H1 (cell line): ENCODE measurements at regions not wholly inside any gene's neighbourhood (a gene's known extent, or its start where the extent isn't known, plus 50 kb on each side); places are given as distances from the start of the nearest gene placed in this dataset.
"Not testable (repeated sequence)": the region's sequence is repeated elsewhere in the genome, so short reads cannot be mapped to it uniquely, and the experiment has no call there.

ENCODE experiments used
- CTCF ChIA-PET: fragments of 300-600 bp; sonication (Branson Sonifier 250); formaldehyde crosslinking; loops from one replicate; lab custom pipeline; 2021; ENCODE audit not compliant: partially characterized antibody; lab: Charles Lee
- POLR2A ChIA-PET: fragments of 300-600 bp; sonication (Branson Sonifier 250); formaldehyde crosslinking; loops from one replicate; lab custom pipeline; 2021; ENCODE audit warnings: inconsistent platforms; ENCODE audit not compliant: partially characterized antibody; lab: Charles Lee
- DNase-seq, 2 experiments: peaks; one replicate each; pipeline versions ENCODE4 v3.0.0 to v3.0.0-alpha.2; 2010 to 2022; ENCODE audit warnings: low spot score in 2 of 2, low read depth in 1 of 2, mixed read lengths in 1 of 2
- FAIRE-seq: peaks from 2 replicates; lab custom pipeline; 2011; peaks lifted over from hg19 to GRCh38; lab: Jason Lieb, UNC
- H2AFZ ChIP-seq: 2 replicates; pipeline ENCODE4 v1.8.1; 2012; ENCODE audit warnings: low read length, inconsistent platforms
- H2AK5ac ChIP-seq: 2 replicates; pipeline ENCODE4 v1.6.1; 2013; ENCODE audit warnings: low read depth, low read length
- H2BK120ac ChIP-seq: replicated peaks from 2 replicates; pipeline ENCODE3; 2013; ENCODE audit warnings: low read depth, low read length, inconsistent platforms
- H2BK12ac ChIP-seq: 2 replicates; pipeline ENCODE4 v1.6.1; 2013; ENCODE audit warnings: low read depth, low read length
- H2BK15ac ChIP-seq: 2 replicates; pipeline ENCODE4 v1.6.1; 2013; ENCODE audit warnings: low read length
- H2BK20ac ChIP-seq: 2 replicates; pipeline ENCODE4 v1.6.1; 2013; ENCODE audit warnings: low read length
- H2BK5ac ChIP-seq: 2 replicates; pipeline ENCODE4 v1.6.1; 2013; ENCODE audit warnings: low read depth, low read length
- H3K14ac ChIP-seq: 2 replicates; pipeline ENCODE4 v1.6.1; 2013; ENCODE audit warnings: inconsistent platforms; ENCODE audit not compliant: insufficient read length
- H3K18ac ChIP-seq: 2 replicates; pipeline ENCODE4 v1.6.1; 2013; ENCODE audit warnings: low read length; ENCODE audit errors: extremely low read depth
- H3K23ac ChIP-seq: 2 replicates; pipeline ENCODE4 v1.6.1; 2013; ENCODE audit warnings: inconsistent platforms; ENCODE audit not compliant: insufficient read length
- H3K23me2 ChIP-seq: 2 replicates; pipeline ENCODE4 v1.6.1; 2013; ENCODE audit warnings: low read depth, low read length
- H3K27ac ChIP-seq: 2 replicates; pipeline ENCODE4 v1.6.1; 2011; ENCODE audit warnings: low read depth, low read length, inconsistent platforms
- H3K27me3 ChIP-seq, 4 experiments: replicated peaks in 1 of 4; 1 replicate in 1 of 4; 2 replicates in 3 of 4; pipeline versions ENCODE4 v1.6.1 to v1.8.1; 2011 to 2013; ENCODE audit warnings: low read length in 3 of 4, mild to moderate bottlenecking in 3 of 4, inconsistent platforms in 2 of 4, mixed read lengths in 2 of 4, moderate library complexity in 1 of 4; ENCODE audit not compliant: control insufficient read depth in 3 of 4, insufficient read depth in 3 of 4; ENCODE audit errors: extremely low read depth in 1 of 4
- H3K36me3 ChIP-seq, 4 experiments: 2 replicates each; pipeline versions ENCODE4 v1.6.1 to v1.8.1; 2011 to 2013; ENCODE audit warnings: mild to moderate bottlenecking in 4 of 4, low read length in 3 of 4, moderate library complexity in 2 of 4, control low read depth in 1 of 4, inconsistent platforms in 1 of 4; ENCODE audit not compliant: insufficient read depth in 4 of 4, control insufficient read depth in 2 of 4
- H3K4ac ChIP-seq: replicated peaks from 2 replicates; pipeline ENCODE3; 2013; ENCODE audit warnings: low read length, low read depth, mixed read lengths, inconsistent platforms; ENCODE audit not compliant: insufficient read length
- H3K4me1 ChIP-seq, 4 experiments: replicated peaks in 1 of 4; 1 replicate in 1 of 4; 2 replicates in 3 of 4; pipeline versions ENCODE4 v1.6.1 to v1.8.1; 2011 to 2013; ENCODE audit warnings: low read length in 3 of 4, inconsistent platforms in 2 of 4, mixed read lengths in 1 of 4; ENCODE audit not compliant: insufficient read depth in 4 of 4, control insufficient read depth in 3 of 4
- H3K4me2 ChIP-seq, 2 experiments: 2 replicates each; pipeline versions ENCODE4 v1.6.1 to v1.8.1; 2011 to 2013; ENCODE audit warnings: low read depth in 2 of 2, low read length in 2 of 2, control low read depth in 1 of 2, inconsistent platforms in 1 of 2, mild to moderate bottlenecking in 1 of 2; ENCODE audit not compliant: insufficient read depth in 1 of 2
- H3K4me3 ChIP-seq, 4 experiments: fragments of 200-600, 300-600 bp in 1 of 4; sonication (generic), shearing (Covaris generic), sonication (Bioruptor Twin) in 1 of 4; 2 replicates each; pipeline versions ENCODE4 v1.5.1 to v1.8.1; 2011 to 2016; ENCODE audit warnings: low read length in 4 of 4, low read depth in 3 of 4, control low read depth in 2 of 4, inconsistent platforms in 2 of 4, mild to moderate bottlenecking in 2 of 4, mixed read lengths in 1 of 4, moderate library complexity in 1 of 4; ENCODE audit not compliant: insufficient read depth in 2 of 4; ENCODE audit errors: extremely low read depth in 1 of 4
- H3K56ac ChIP-seq: replicated peaks from 2 replicates; pipeline ENCODE3; 2013; ENCODE audit warnings: low read depth, mild to moderate bottlenecking, mixed read lengths, low read length, inconsistent platforms; ENCODE audit not compliant: insufficient read length
- H3K79me1 ChIP-seq: 2 replicates; pipeline ENCODE4 v1.6.1; 2013; ENCODE audit warnings: low read depth, low read length, control low read depth
- H3K79me2 ChIP-seq, 2 experiments: 2 replicates each; pipeline versions ENCODE4 v1.6.1 to v1.8.1; 2012 to 2013; ENCODE audit warnings: low read length in 2 of 2, mild to moderate bottlenecking in 2 of 2, inconsistent platforms in 1 of 2; ENCODE audit not compliant: insufficient read depth in 2 of 2, control insufficient read depth in 1 of 2
- H3K9ac ChIP-seq, 4 experiments: replicated peaks in 1 of 4; 1 replicate in 1 of 4; 2 replicates in 3 of 4; pipeline versions ENCODE4 v1.6.1 to v1.8.1; 2011 to 2013; ENCODE audit warnings: low read depth in 3 of 4, low read length in 3 of 4, control low read depth in 2 of 4, mild to moderate bottlenecking in 2 of 4, moderate library complexity in 2 of 4, inconsistent platforms in 1 of 4; ENCODE audit errors: extremely low read depth in 1 of 4
- H3K9me3 ChIP-seq, 2 experiments: 2 replicates each; pipeline versions ENCODE4 v1.6.1 to v1.8.1; 2012 to 2013; ENCODE audit warnings: mild to moderate bottlenecking in 2 of 2, moderate library complexity in 2 of 2, control low read depth in 1 of 2, inconsistent platforms in 1 of 2, low read depth in 1 of 2, low read length in 1 of 2, mixed read lengths in 1 of 2; ENCODE audit not compliant: insufficient read depth in 2 of 2
- H4K20me1 ChIP-seq, 2 experiments: replicated peaks in 1 of 2; 2 replicates each; pipeline versions ENCODE3 to v1.8.1; 2011 to 2013; ENCODE audit warnings: inconsistent platforms in 2 of 2, low read length in 2 of 2, mild to moderate bottlenecking in 1 of 2; ENCODE audit not compliant: insufficient read depth in 2 of 2, control insufficient read depth in 1 of 2
- H4K5ac ChIP-seq: 2 replicates; pipeline ENCODE4 v1.6.1; 2013; ENCODE audit warnings: low read length, low read depth, mixed read lengths, inconsistent platforms; ENCODE audit not compliant: insufficient read length
- H4K8ac ChIP-seq: 2 replicates; pipeline ENCODE4 v1.8.0; 2013; ENCODE audit warnings: mild to moderate bottlenecking, moderate library complexity, low read length, inconsistent platforms; ENCODE audit not compliant: insufficient read depth; ENCODE audit errors: extremely low read depth
- H4K91ac ChIP-seq: replicated peaks from 2 replicates; pipeline ENCODE3; 2013; ENCODE audit warnings: low read length, mixed read lengths, inconsistent platforms; ENCODE audit not compliant: insufficient read length
- WGBS, 2 experiments: shearing (Covaris generic) in 1 of 2; methylation state at CpG; one replicate each; pipeline versions ENCODE4 v1.1.6 to v1.1.7; 2013 to 2015; ENCODE audit warnings: low lambda C conversion rate in 2 of 2, mixed read lengths in 2 of 2, inconsistent platforms in 1 of 2, low coverage in 1 of 2, missing lambda C conversion rate in 1 of 2; ENCODE audit not compliant: insufficient replicate concordance in 2 of 2, insufficient coverage in 1 of 2, insufficient read length in 1 of 2; ENCODE audit errors: extremely low coverage in 1 of 2, missing lambda C conversion rate in 1 of 2; 5-methylcytosine and 5-hydroxymethylcytosine counted together

DNA sequence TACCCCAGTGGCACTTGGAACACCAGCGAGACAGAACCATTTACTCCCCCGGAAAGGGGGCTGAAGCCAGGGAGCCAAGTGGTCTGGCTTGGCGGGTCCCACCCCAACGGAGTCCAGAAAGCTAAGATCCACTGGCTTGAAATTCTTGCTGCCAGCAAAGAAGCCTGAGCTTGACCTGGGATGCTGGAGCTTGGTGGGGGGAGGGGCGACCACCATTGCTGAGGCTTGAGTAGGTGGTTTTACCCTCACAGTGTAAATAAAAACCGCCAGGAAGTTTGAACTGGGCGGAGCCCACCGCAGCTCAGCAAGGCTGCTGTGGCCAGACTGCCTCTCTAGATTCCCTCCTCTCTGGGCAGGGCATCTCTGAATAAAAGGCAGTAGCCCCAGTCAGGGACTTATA, 62.8 kb downstream of the RPS24 start:
- not testable (repeated sequence) for H3K9me3 ChIP-seq, H2BK5ac ChIP-seq, H4K5ac ChIP-seq, H3K79me2 ChIP-seq, H3K4me2 ChIP-seq, H2AFZ ChIP-seq, H3K27me3 ChIP-seq, H2AK5ac ChIP-seq, H3K4me3 ChIP-seq, H4K8ac ChIP-seq, H2BK120ac ChIP-seq, DNase-seq, H3K18ac ChIP-seq, H2BK20ac ChIP-seq, H3K56ac ChIP-seq, H3K23ac ChIP-seq, H4K20me1 ChIP-seq, H2BK12ac ChIP-seq, H3K23me2 ChIP-seq, H3K4me1 ChIP-seq, FAIRE-seq, H3K36me3 ChIP-seq, H3K79me1 ChIP-seq, H3K27ac ChIP-seq, H3K9ac ChIP-seq, H3K4ac ChIP-seq, H4K91ac ChIP-seq, H3K14ac ChIP-seq, H2BK15ac ChIP-seq
- POLR2A ChIA-PET: interaction anchor here (0.9 kb wide), 1 partner anchor 47 kb away, joined by 3 read pairs; no protein-coding TSS in a partner anchor
- CTCF ChIA-PET: interaction anchor here (0.7 to 1.6 kb wide), 5 partner anchors 13 to 49 kb away, joined by 3 to 5 read pairs (median 3); no protein-coding TSS in a partner anchor
- WGBS, 2 experiments: 81% methylated on average over 8 of the region's 8 CpGs; no CpG with 5 or more reads in 1 of the 2 experiments

DNA sequence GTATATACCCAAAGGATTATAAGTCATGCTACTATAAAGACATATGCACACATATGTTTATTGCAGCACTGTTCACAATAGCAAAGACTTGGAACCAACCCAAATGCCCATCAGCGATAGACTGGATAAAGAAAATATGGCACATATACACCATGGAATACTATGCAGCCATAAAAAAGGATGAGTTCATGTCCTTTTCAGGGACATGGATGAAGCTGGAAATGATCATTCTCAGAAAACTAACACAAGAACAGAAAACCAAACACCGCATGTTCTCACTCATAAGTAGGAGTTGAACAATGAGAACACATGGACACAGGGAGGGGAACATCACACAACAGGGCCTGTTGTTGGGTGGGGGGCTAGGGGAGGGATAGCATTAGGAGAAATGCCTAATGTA, 68.9 kb downstream of the RPS24 start:
- H3K18ac ChIP-seq, H3K4me3 ChIP-seq, H2BK15ac ChIP-seq, H3K9ac ChIP-seq, FAIRE-seq, H4K91ac ChIP-seq, H2BK20ac ChIP-seq, H3K27ac ChIP-seq, H2BK5ac ChIP-seq, POLR2A ChIA-PET, H4K5ac ChIP-seq, H4K20me1 ChIP-seq, H2AK5ac ChIP-seq, H4K8ac ChIP-seq, H2AFZ ChIP-seq, H3K27me3 ChIP-seq, H3K14ac ChIP-seq, H3K36me3 ChIP-seq, H2BK120ac ChIP-seq, H3K79me1 ChIP-seq, DNase-seq, H3K23ac ChIP-seq, CTCF ChIA-PET, H3K23me2 ChIP-seq, H3K4ac ChIP-seq, H3K79me2 ChIP-seq, H2BK12ac ChIP-seq, H3K4me2 ChIP-seq, H3K56ac ChIP-seq, H3K4me1 ChIP-seq: not testable (repeated sequence)
- WGBS, 2 experiments: 70% methylated on average over 2 of the region's 2 CpGs; no CpG with 5 or more reads in 1 of the 2 experiments
- peaks cover 7 to 11% of the 10 kb centered on the region in 2 experiments; a peak in 3 of 4 replicates for H3K9me3 ChIP-seq
